Breast epithelium (tissue), 3 donors: ENCODE measurements at regions not wholly inside any gene's neighbourhood (a gene's known extent, or its start where the extent isn't known, plus 50 kb on each side); places are given as distances from the start of the nearest gene placed in this dataset.

Experiments used
- POLR2A ChIP-seq: fragments of 450-650 bp; IDR thresholded peaks from one replicate; pipeline ENCODE4 v1.6.1; 2016; ENCODE audit warnings: antibody characterized with exemption, mild to moderate bottlenecking, moderate library complexity
- POLR2AphosphoS5 ChIP-seq, 3 donors: sonication (generic); formaldehyde crosslinking; IDR thresholded peaks; one replicate each; pipeline ENCODE4 v1.6.1; 2017; ENCODE audit warnings: antibody characterized with exemption in 3 of 3
- TF ChIP-seq, protein P1 (sequence below), 3 donors: fragments of 450-650 bp; IDR thresholded peaks; one replicate each; pipeline ENCODE4 v1.5.1; 2016 to 2017; ENCODE audit warnings: antibody characterized with exemption in 3 of 3, mild to moderate bottlenecking in 3 of 3, moderate library complexity in 3 of 3

DNA sequence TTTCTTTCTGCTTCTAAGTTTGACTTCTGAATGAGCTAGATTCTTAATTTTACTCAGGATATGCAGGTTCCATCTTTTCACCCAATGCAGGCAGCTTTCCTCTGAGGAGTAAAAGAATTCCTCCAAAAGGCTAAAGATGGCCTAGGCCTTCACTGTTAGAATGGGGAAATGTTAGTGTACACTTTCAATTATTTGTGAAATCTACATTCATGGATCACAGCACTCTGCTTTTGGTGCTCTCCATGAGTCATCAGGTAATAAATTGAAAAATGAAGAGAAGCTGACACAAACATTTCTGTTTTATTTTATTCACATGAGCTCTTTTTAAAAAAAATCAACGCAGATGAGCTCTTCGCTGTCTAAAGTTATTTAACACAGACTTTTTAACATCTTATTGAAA lies 502.5 kb upstream of the GOLIM4 start:
- TF ChIP-seq, protein P1, sequence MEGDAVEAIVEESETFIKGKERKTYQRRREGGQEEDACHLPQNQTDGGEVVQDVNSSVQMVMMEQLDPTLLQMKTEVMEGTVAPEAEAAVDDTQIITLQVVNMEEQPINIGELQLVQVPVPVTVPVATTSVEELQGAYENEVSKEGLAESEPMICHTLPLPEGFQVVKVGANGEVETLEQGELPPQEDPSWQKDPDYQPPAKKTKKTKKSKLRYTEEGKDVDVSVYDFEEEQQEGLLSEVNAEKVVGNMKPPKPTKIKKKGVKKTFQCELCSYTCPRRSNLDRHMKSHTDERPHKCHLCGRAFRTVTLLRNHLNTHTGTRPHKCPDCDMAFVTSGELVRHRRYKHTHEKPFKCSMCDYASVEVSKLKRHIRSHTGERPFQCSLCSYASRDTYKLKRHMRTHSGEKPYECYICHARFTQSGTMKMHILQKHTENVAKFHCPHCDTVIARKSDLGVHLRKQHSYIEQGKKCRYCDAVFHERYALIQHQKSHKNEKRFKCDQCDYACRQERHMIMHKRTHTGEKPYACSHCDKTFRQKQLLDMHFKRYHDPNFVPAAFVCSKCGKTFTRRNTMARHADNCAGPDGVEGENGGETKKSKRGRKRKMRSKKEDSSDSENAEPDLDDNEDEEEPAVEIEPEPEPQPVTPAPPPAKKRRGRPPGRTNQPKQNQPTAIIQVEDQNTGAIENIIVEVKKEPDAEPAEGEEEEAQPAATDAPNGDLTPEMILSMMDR (IDR thresholded peaks at IDR 0.05) = no peak
- TF ChIP-seq POLR2AphosphoS5 (IDR thresholded peaks at IDR 0.05) = no peak
- TF ChIP-seq POLR2A = no peak
